HT1080 (cell line): ENCODE measurements at regions not wholly inside any gene's neighbourhood (a gene's known extent, or its start where the extent isn't known, plus 50 kb on each side); places are given as distances from the start of the nearest gene placed in this dataset.

ENCODE experiments used
- DNase-seq: peaks from one replicate; pipeline ENCODE4 v3.0.0-alpha.2; 2015; ENCODE audit warnings: low read depth

GRCh38 chr10:44680764-44681163 is 230.4 kb upstream of the TMEM72 start:
- DNase-seq: no peak

GRCh38 chr10:44682507-44682906 is 228.6 kb upstream of the TMEM72 start:
- DNase-seq: no peak

- DNase-seq: no peak
Measured at GRCh38 chr10:44684661-44685060, 226.5 kb upstream of the TMEM72 start.

GRCh38 chr10:44685220-44685619 is 225.9 kb upstream of the TMEM72 start:
- no peak for DNase-seq

- no peak for DNase-seq
Measured at GRCh38 chr10:44685747-44686146, 225.4 kb upstream of the TMEM72 start.

- no peak for DNase-seq
Measured at GRCh38 chr10:44689368-44689767, 221.8 kb upstream of the TMEM72 start.

GRCh38 chr10:44696496-44696895 is 214.6 kb upstream of the TMEM72 start:
- DNase-seq: no peak

GRCh38 chr10:44697116-44697515 is 214.0 kb upstream of the TMEM72 start:
- no peak for DNase-seq

GRCh38 chr10:44702531-44702930 is 208.6 kb upstream of the TMEM72 start:
- DNase-seq: no peak

GRCh38 chr10:44703241-44704155 is 207.6 kb upstream of the TMEM72 start:
- DNase-seq: peak; percentile 37

GRCh38 chr10:44704616-44705015 is 206.5 kb upstream of the TMEM72 start:
- no peak for DNase-seq

GRCh38 chr10:44706745-44707144 is 204.4 kb upstream of the TMEM72 start:
- peak; percentile 87 for DNase-seq

GRCh38 chr10:44713307-44713706 is 197.8 kb upstream of the TMEM72 start:
- no peak for DNase-seq

- DNase-seq: no peak
Measured at GRCh38 chr10:44714451-44714850, 196.7 kb upstream of the TMEM72 start.

GRCh38 chr10:44715136-44715535 is 196.0 kb upstream of the TMEM72 start:
- no peak for DNase-seq

GRCh38 chr10:44716470-44717015 is 194.6 kb upstream of the TMEM72 start:
- no peak for DNase-seq

- no peak for DNase-seq
Measured at GRCh38 chr10:44723082-44723481, 188.1 kb upstream of the TMEM72 start.

- DNase-seq: no peak
Measured at GRCh38 chr10:44723619-44724325, 187.4 kb upstream of the TMEM72 start.

GRCh38 chr10:44724415-44725174 is 186.5 kb upstream of the TMEM72 start:
- DNase-seq: peak; percentile 32

- no peak for DNase-seq
Measured at GRCh38 chr10:44725404-44725803, 185.7 kb upstream of the TMEM72 start.

GRCh38 chr10:44731283-44731682 is 179.9 kb upstream of the TMEM72 start:
- DNase-seq: no peak
